SIG-M5 treated with dmso at 0.1 percent for 504 hours (cell line): ENCODE measurements at regions not wholly inside any gene's neighbourhood (a gene's known extent, or its start where the extent isn't known, plus 50 kb on each side); places are given as distances from the start of the nearest gene placed in this dataset.

Experiments used
- DNase-seq: peaks from one replicate; lab custom pipeline; 2025; ENCODE audit not compliant: unreplicated experiment; lab: John Stamatoyannopoulos, UW

DNA sequence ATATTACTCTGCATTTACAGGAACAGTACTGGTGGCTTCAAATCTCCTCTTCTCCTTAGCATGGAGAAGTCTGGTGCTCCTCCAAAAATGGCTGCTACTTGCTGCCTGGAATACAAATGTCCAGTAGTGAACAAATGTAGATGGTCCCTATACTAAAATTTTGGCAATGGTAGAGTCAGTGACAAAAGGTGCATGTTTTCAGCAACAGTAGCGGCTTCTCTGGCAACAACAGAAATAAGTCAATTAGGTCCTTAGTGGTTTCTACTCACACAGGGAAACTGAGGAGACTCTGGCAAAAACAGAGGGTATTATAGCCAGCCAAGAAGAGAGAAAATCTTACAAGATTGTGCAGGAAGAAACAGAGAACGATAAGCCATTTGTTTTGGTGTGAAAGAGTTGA lies 1368.4 kb upstream of the ADGRL3 start:
- no peak for DNase-seq

DNA sequence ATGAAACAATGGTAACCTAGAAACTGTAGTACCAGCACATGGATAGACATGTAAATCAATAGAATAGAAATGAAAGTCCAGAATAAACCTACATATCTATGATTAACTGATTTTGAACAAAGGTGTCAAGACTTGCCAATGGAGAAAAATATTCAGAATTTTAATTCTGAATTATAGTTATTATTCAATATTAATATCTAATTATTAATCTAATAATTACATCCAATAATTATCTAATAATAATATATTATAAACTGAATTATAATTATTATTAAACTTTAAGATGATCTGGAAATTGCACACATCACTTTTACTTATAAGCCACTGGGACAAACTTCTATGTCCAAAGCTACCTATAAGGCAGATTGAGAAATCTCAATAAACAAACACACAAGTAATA lies 1365.2 kb upstream of the ADGRL3 start:
- no peak for DNase-seq

DNA sequence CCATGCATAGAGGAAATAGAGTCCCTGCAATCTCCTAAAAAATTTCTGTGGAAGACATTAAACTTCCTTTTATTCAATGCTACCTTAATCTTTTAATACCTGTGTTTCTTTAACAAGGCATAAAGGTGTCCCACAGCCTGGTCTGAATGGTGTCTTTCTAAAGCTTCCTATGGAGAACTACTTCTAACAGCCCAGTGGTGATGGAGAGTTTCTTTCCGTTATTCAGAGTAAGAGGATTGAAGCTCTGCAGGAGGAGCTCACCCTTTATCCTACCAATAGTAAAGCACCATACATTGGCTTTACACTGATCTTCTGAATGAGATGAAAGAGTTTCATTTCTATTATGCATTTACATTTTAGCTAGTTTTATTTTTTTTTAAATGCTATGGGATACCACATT lies 1362.4 kb upstream of the ADGRL3 start:
- no peak for DNase-seq

DNA sequence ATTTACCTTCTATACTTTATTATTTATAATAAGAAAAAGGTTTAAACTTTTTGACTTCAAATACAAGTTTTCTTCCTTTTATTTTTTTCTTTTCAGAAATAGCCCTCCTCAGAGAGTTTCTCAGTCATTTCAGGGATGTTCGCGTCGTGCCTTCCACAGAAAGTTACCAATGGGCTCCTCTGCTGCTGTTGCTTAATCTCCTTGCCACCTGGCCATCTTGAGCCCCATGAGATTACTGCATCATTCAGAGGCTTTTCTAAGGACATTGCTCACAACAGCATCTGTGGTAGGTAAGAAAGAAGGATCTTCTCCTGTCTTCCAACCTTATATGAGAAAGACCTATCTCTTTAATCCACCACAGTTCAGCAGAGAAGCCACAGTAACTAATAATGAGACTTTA lies 1361.9 kb upstream of the ADGRL3 start:
- no peak for DNase-seq

DNA sequence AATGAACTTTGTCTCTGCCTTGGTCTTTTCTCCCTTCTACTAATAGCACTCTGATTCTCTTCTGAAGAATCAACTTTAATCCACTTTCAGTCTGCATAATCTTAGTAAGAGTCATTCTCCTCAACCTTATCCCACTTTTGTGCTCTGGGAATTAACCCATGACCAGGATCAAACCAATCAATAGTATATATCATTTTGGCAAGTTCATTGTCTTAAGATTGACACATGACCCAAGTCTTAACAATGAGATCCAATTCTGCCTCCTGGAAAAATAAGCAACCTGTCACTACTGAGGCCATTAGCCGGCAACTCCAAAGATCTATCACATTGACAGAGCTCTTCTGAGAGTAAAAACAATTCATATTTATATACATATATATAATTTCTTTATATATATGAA lies 1358.4 kb upstream of the ADGRL3 start:
- DNase-seq, result no peak

DNA sequence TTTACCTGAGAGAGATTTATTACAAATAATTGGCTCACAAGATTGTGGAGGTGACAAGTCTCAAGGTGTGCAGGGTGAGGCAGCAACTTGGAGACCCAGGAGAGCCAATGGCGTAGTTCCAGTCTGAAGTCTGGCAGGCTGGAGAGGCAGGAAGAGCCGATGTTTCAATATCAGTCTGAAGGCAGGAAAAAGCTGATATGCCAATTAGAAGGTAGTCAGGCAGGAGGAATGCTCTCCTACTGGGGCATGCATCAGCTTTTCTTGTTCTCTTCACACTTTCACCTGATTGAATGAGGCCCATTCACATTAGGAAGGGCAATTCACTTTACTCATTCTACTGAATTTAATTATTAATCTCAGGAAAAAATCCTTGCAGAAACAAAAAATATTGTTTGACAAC lies 1351.7 kb upstream of the ADGRL3 start:
- no peak for DNase-seq

DNA sequence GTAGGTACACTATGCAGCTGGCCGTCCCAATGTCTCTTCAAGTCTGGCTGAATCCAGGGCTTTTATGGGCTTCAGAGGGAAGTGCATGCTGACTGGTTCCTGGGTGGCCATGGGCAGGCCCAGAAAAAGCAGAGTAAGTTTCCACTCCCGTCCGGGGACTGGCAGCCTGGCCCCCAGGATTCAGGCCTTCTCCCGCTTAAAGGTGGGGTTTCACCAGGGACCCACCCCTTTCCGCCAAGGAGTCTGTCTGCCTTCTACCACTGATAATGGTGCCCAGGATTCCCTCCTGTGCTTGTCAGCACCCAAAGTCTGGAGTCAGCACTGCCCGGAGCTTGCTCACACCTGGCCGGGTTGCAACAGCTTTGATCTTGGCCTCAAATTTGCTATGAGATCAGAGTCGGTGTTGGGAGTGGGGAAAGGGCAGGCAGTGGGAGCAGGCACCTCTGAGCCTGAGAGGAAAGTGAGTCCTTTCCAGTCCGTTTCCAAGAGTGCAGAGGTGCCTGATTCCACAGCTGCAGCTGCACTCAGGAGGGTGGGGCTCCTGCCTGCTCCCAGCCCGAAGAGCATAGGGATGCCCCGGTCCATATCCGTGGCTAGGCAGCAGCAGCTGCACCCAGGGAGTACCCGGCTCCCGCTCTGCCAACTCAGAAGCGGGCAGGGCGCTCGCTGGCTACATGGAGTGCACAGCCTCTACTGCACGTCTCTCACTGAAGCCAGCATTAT lies 1344.3 kb upstream of the ADGRL3 start:
- no peak for DNase-seq

DNA sequence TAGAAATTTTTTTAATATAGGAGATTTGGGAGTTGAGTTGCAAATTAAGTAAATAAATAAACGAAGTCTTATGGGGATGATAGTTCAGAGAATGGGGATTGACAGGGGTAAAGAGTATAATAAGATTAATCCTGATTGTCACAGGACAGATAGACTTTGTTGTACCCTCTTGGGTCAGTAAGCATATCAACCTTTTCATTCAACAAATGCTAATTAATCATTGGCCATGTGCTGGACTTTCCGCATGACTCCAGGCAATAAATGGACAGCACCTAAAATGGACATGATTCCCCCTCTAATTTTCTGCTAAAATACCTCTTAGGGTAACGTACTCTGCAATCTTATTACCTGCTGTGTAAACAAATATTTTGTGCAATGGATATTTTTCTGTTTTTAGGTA lies 1331.1 kb upstream of the ADGRL3 start:
- DNase-seq, result no peak

DNA sequence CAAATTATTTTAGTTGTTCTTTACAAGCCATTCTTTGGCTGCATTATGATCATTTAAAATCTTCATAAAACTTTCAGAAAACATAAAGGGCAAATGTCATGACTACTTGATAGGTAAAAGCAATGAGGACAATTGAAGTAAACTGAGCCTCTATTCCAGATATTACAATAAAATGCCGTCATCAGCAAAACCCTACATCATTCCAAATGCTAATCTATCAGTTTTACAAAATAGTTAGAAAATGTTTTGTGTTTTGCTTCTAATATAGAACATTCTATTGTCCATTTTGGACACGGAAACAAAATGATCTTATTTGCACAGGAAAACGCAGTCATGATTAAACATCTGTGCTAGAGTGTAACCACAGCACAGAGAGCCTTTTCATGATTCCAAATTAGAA lies 1330.6 kb upstream of the ADGRL3 start:
- no peak for DNase-seq

DNA sequence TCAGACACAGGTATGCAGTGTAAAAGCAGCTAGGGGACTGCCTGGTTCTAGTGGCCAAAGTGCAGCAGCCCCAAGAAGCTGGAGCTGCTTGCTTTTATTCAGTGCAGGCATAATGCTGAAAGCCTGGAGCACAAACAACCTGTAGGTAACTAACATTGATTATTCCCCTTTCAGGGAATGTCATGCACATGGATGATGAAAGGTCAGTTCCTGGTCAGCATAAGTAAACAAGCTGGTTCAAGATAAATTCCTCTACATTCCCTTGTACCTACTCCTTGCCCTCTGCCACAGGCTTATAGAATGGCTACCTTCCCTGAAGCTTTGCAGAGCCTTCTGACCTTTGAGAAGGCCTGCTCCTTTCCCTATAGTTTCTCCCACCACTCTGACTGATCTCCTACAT lies 1318.5 kb upstream of the ADGRL3 start:
- DNase-seq, result no peak

DNA sequence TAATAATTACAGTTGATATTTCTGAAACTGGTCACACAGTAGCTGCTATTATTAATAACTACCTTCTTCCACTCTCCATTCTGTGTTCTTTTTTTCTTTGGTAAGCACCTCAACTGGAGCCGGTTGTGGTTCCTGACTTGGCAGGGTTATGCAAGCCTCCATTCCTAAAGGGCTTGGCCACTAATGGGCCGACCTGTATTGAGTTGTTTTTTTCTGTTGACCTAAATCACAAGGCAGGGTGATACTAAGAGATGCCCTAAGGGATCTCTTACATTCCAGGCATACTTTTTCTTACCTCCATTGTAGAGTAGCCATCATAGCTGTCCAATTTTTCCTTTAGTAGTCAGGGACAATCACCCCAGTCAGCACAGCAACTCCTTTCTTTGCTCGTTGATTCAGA lies 1295.8 kb upstream of the ADGRL3 start:
- DNase-seq, result no peak

DNA sequence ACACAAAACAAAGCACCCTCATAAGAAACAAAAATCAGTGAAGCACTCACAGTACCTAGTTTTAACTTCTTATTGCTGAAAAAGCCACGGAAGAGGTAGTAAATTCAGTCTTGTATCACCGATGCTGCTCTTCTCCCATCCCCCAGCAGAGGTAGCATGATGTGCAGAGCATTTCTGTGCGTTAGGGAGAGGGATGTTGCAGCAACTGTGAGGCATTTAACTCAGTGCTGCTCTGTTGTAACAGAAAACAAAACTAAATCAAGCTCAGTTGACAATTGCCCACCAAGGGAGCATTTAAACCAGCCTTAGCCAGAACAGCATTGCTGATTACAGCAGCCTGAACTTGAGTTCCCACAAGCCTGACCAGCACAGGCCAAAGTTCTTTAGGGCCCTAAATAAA lies 1279.7 kb upstream of the ADGRL3 start:
- no peak for DNase-seq

DNA sequence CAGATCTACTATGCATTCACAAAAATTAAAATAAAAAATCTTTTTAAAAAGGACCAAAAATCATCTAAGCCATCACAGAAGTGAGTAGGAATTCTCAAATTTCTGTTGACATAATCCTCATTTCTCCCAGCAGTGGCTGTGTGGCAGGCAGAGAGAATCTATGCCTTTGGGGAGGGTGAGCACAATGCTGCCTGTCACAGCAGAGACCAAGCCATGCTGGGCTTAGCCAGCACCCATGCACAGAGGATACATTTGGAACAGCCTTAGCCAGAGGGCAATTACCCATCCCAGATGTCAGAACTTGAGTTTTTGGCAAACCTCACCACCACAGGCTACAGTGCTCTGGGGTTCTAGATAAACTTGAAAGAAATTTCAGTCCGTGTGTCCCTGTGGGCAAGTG lies 1274.8 kb upstream of the ADGRL3 start:
- no peak for DNase-seq

DNA sequence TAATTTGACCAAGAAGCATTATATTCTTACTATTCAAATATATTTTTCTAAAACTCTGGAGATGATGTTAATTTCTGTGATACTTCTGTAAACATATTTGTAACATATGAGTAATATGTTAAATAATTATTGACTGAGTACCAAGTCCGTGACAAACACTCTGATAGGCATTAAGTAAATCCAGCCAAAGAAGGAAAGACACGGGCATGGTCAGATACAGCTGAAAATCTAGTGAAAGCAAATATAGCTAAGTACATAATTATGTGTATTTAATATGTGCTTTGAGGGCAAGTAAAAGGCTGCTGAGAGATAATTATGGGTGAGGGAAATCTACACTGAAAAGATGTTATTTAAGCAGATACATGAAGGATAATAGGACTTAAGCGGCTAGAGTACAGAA lies 1263.6 kb upstream of the ADGRL3 start:
- DNase-seq, result no peak

DNA sequence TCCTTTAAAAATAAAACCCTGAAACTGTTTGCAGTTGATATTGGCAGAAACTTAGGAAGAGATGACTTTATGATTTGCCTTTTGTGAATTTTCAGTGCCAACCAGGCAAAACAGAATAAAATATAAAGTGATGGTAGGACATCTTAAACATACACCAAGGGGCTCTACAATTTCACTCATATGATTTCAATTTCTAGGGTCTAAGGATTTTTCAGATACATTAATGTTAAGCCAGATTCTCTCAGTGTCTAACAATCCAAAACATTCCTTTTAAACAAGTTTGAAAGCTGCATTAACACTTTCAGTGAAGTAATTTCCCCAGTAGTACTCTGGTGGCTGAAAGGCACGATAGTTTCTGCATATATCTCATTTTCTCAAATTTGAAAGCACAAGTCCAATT lies 1262.0 kb upstream of the ADGRL3 start:
- DNase-seq, result no peak

DNA sequence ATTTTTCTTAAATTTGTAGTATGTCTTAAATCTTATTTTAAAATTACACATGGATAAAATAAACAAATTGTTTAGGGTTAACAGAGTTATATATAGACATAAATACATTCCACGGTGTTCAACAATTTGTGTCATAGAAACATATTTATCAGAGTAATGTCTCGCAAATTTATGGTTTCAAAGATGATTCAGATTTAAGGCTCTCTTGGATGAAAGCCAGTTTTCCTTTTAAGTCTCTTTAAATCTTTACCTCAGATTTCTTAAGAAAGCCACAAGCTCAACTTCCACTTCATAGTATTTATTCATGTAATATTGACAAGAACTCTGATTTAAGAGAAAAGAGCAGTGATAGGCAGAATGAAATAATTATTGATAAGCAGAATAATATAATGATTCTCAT lies 1254.8 kb upstream of the ADGRL3 start:
- no peak for DNase-seq

DNA sequence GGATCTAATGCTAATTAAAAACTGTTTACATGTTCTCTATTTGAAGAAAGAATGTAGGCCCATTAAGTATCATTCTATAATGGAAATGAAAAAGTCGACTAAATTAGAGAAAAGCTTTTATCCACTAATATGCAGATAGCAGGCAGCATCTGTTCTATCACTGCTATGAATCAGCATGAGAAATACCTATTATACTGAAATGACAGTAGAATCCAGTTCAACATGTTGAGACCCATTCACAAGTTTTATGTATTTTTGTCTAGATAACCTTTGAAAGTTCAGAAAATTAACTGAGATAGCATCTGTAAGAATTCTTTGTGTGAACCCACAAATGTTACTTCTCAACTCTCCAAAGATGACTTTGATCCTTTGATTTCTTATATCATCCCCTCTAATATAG lies 1254.4 kb upstream of the ADGRL3 start:
- DNase-seq, result no peak

DNA sequence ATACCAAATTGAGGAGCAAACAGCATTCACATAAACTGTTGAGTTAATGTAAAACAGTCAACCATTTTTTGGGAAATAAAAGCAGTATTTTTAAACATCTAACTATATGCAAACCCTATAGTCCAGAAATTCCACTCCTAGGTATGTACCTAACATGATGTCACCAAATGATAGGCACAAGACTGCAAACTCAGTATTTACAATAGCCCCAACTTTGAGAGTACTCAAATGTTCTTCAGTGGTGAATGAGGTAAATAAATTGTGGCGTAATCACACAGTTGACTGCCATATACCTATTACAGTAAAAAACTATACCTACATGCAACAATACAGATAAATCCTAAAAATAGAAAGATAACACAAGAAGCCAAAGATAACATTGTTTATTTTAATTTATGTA lies 1243.8 kb upstream of the ADGRL3 start:
- DNase-seq, result no peak

DNA sequence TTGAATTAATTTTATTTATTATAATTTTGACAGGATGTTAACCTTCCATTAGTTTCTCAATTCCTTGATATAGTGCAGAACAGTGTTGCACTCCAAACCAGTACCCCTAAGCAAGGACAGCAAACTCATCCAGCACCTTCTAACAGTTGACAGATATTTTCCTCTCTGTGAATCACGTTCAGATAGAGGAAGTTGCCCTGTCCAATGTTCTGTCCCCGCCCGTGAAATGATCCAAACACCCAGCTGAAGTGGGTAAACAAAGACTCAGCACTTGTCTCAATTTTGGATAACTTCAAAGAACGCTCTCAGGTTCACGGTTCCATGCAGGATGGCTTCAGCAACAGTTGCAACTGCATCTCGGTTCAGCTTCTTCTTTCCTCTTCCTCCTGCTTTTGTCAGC lies 1240.0 kb upstream of the ADGRL3 start:
- no peak for DNase-seq

DNA sequence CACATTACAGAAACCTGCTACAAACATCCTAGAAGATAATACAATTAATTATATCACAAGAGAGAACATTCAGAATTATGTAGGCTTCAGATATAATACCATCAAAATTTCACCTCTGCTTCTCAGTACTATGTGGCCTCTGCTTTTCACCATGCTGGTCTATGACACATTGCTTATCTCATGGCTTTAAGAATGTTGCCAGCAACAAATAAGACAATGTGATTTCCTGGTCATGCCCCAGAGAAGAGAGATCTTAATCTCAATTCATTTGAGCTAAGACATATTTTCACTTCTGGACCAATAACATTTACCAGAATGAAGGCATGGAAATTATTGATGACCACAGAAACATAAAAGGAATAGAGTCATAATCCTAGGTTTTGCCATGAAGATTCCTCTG lies 1233.4 kb upstream of the ADGRL3 start:
- DNase-seq, result no peak

DNA sequence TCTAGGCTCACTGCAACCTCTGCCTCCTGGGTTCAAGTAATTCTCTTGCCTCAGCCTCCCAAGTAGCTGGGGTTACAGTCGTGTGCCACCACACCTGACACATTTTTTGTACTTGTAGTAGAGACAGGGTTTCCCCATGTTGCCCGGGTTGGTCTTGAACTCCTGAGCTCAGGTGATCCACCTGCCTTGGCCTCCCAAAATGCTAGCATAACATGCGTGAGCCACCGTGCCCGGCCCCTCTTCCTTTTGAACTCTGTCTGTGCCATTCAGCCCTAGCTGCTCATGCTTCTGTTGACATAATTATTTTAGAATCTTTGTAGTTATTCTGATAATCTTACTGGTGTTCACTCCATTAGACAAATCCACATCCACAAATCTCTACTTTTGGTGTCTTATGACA lies 1231.3 kb upstream of the ADGRL3 start:
- DNase-seq, result no peak

DNA sequence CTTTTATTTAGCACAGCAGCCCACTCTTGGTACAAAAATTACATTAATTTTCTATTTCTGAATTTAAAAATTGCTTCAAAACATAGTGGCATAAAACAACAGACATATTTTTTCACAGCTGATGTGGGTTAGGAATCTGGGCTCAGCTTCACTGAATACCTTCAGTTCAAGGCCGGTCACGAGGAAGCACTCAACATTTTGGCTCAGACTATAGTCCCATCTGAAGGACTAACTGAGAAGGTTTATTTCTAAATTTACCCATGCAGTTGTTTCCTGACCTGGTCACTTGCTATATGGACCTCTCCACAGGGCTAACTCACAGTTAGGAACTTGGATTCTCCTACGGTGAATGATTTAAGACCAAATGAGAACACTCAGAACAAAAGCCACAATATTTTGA lies 1230.2 kb upstream of the ADGRL3 start:
- no peak for DNase-seq

DNA sequence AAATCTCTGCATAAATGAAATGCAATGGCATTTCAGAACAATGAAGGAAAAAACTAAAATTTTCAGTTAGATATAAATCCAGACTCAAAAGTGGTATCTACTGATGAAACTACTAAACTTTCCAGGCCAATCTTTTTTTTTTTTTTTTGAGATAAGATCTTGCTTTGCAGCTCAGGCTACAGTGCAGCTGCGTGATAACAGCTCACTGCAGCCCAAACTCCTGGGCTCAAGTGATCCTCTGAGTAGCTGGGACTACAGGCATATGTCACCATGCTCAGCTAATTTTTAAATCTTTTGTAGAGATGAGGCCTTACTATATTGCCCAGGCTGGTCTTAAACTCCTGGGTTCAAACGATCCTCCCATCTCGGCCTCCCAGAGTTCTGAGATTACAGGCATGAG lies 1228.2 kb upstream of the ADGRL3 start:
- no peak for DNase-seq

DNA sequence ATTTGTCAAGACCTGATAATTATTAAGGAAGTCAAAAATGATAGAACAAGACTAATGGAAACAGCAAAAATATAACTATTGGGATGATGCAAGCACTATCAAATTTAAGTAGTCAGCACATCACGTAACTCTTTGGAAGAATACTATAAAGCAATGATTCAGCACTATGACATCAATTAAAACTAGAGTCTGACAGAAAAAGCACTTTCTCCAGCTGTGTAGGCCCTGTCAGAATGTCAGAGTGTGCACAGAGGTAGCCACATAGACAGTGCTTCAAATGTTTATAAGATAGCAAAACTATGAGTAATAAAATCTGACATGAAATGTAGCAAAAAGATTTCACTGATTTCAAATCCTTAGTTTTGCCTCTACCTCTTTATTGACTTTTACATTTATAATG lies 1226.6 kb upstream of the ADGRL3 start:
- DNase-seq, result no peak
